ENCODE measurements at regions not wholly inside any gene's neighbourhood (a gene's known extent, or its start where the extent isn't known, plus 50 kb on each side); places are given as distances from the start of the nearest gene placed in this dataset.
"Not testable (repeated sequence)": the region's sequence is repeated elsewhere in the genome, so short reads cannot be mapped to it uniquely, and the experiment has no call there.

DNA sequence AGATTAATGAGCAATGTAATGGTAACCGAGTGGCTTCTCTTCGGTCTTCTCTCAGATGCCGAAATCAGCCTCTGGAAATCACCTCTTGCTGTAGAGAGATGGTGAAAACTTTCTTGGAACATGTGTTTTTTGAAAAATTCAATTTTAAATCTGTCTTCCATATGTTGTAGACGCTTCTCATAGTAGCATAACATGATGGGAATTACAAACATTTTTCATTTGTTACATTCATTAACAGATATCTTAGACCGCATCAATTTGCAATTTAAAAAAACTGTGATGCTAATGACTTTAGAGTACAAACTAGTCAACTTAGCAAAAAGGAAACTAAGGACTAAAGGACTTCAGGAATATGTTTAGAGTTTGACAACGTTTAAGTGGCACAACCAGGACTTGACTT lies 275.2 kb downstream of the ASXL3 start:
- DNase-seq = no peak

DNA sequence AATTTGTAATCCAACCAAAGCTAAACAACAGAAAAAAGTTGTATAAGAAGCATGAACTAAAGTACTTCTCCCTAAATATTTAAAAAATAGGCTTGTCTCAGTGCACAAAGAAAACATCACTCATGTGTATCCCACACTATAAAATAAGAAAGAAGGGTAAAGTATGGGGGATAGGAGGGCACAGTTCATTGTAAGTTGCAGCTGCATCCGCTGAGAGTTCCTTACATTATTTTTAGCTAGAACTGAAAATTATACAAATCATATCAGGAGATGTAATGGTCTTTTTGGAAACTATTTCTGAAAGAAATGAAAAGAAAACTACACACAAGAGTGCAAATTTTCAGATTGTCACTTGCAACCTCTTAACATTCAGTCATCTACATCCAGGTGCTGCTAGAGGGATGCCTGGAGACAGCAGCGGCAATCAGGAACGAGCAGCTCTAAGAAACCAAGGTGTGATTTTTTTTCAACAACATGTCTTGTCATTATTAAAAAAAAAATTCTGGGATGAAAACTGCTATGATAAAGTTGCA lies 273.6 kb downstream of the ASXL3 start:
- DNase-seq = no peak

DNA sequence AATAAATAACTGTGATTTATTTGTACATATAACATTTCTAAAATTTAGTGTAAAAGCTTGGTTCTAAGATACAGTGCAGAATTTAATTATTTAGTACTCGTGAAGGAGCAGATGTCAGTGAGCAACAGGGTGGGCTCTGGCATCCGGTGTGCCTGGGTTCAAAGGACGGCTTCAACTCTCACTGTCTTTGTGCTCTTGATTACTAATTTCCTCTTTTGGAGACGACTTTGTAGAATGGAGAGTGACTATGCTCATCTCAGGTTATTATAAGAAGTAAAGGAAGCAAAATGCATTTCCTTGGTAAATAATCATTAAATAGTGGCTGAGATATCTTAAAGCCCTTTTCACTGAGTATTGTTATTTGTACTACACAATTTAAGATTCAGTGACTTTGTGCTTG lies 271.7 kb downstream of the ASXL3 start:
- DNase-seq = no peak

GRCh38 chr18:33844232-33844631 lies 266.2 kb downstream of the ASXL3 start:
- no peak for DNase-seq

DNA sequence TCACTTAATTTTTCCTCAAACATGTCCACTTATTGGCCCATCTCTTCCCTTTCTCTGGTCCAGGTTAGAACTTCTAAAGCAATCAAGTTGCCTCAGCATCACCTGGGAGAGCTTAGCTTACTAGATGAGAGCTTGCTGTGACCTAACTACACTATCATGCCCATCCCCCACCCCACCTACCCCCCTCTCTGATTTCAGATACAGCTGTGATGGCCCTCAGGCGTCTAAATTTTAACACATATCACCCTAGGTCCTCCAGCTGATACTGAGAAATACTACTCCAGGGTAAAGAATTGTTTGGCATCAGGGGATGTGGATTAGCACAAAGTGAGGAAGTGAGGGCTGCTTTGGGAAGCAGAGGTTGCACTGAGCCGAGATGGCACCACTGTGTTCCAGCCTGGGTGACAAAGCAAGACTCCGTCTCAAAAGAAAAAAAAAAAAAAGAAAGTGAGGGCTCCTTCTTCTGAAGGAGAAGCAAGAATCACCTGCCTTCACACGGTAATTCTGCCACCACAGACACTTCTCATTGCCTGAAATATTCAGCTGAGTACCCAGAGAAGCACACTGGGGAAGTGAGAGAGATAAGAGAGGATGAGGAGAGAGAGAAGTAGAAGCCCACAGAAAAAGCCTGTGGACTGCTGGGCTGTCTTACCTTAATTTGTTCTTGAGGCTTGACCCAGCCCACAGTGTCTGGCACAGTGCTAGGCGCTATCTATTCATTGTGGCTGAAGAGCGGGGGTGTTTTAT lies 263.4 kb downstream of the ASXL3 start:
- DNase-seq = no peak

DNA sequence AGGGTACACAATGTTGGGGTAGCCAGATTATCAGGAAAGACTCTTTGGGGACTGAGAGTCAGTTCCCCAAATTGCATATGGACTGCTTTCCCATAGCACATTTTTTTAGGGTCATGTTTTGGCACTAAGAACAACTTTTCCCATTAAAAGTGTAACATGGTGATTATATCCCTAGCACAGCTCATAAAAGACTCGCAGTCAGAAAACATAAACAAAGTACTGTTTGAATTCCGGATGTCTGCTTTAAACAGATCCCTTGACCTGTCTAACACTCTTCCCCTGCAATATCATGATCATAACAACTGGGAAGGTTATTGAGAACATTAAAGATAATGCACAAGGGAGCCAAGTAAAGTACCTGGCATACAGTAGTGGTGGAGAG lies 262.2 kb downstream of the ASXL3 start:
- no peak for DNase-seq

- peak; percentile 64 for DNase-seq
These were observed 261.6 kb downstream of the ASXL3 start for GRCh38 chr18:33839452-33840211.

DNA sequence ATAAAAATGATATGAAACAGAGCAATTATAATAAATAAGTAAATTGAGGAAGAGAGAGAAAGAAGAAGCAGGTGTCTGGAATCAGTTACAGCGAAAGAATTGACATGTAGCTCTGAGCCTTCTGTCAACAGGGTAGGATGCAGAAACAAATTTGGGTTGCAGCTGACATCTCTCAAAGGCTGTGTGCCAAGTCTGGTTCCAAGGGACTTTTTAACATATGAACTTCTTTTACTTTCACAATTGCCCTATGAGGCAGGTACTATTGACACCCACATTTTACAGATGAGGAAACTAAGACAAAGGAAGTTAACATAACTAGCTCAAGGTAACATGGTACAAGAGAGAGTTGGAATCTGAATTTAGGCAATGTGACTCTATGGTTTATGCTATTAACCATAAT lies 260.0 kb downstream of the ASXL3 start:
- no peak for DNase-seq

- DNase-seq = no peak
These were observed 259.2 kb downstream of the ASXL3 start for GRCh38 chr18:33837191-33837590.

DNA sequence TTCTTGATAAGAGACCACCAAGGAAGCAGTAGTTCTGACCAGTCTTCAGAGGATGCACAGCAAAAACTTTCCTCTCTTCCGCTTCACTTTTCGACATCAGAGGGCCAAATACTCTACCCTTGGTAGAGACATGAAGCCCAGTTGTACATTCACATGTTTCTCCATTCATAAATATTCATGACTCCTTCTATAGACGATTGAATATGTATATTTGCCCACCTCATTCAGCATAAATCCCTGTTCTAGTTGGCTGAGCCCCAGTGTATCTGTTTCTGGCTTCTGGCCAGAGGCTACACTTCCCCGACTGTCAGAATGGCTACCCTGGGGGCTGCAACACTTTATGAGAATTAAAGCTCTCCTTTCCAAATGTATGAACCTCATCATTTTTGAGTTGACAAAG lies 258.5 kb downstream of the ASXL3 start:
- DNase-seq = no peak

DNA sequence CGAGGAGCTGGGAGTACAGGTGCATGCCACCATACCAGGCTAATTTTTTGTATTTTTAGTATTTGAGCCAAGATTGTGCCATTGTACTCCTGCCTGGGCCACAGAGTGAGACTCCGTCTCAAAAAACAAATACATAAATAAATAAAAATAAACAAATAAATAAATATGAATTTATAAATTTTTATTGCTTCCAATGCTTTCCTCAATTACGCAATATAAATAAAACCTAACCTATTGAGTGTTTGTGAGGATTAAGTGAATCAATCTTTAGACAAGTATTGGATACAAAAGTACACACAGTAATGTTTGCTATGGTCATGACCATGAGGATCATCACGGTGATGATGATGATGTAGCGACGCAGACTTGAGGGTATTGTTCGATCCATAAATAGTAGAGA lies 257.4 kb downstream of the ASXL3 start:
- no peak for DNase-seq

DNA sequence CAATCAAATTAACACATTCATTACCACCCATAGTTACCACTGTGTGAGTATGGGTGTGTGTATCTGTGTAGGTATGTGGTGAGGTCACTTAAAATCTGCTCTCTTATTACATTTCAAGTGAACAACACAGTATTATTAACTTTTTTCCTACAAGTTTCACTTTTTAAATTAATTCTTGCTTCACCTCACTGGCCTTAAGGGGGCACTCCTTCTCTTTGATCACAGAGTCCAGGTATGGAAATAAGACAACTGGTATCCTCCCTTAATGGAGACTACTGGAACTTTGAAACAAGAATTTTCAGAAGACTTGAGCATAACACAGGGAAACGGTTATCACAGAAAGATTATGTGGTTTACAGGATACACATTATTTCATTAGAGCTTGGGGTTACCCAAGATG lies 255.8 kb downstream of the ASXL3 start:
- no peak for DNase-seq

GRCh38 chr18:33831424-33831823 lies 253.4 kb downstream of the ASXL3 start:
- no peak for DNase-seq

GRCh38 chr18:33830213-33830612 lies 252.2 kb downstream of the ASXL3 start:
- no peak for DNase-seq

- no peak for DNase-seq
These were observed 250.9 kb downstream of the ASXL3 start for GRCh38 chr18:33828949-33829348.

- DNase-seq = no peak
These were observed 248.1 kb downstream of the ASXL3 start for GRCh38 chr18:33826151-33826550.

- no peak for DNase-seq
These were observed 243.5 kb downstream of the ASXL3 start for GRCh38 chr18:33821503-33821902.

GRCh38 chr18:33820517-33821371 lies 242.7 kb downstream of the ASXL3 start:
- DNase-seq = no peak

DNA sequence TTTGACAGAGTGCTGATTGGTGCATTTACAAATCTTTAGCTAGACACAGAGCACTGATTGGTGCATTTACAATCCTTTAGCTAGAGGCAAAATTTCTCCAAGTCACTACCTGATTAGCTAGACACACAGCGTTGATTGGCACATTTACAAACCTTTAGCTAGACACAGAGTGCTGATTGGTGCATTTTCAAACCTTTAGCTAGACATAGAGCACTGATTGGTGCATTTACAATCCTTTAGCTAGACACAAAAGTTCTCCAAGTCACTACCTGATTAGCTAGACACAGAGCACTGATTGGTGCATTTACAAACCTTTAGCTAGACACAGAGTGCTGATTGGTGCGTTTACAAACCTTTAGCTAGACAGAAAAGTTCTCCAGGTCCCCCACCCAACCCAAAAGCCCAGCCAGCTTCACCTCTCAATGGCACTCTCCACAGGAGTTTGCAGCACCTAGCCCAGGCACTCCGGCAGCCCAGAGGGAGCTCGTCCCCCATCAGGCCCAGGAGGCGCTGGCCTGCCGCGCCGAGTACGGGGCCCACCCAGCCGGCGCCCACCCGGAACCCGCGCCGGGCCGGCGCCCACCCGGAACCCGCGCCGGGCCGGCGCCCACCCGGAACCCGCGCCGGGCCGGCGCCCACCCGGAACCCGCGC lies 241.8 kb downstream of the ASXL3 start:
- not testable (repeated sequence) for DNase-seq

- DNase-seq = no peak
These were observed 240.1 kb downstream of the ASXL3 start for GRCh38 chr18:33818145-33818544.

GRCh38 chr18:33817096-33817495 lies 239.1 kb downstream of the ASXL3 start:
- DNase-seq = no peak

GRCh38 chr18:33814546-33814945 lies 236.5 kb downstream of the ASXL3 start:
- no peak for DNase-seq

DNA sequence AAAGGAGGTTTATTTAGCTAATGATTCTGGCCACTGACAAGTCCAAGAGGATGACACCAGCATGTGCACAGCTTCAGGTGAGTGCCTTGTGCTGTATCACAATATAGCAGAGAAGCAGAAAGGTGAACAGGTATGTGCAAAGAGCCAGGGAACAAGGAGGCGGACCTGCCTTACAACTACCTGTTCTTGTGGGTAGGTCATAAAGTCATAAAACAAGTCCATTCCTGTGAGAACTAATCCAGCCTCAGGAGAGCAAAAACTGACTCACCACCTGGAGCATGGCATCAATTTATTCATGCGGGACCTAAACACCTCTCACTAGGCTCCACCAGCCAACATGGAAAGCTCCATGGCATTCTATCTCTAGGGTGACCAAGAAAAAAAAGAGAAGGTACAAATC lies 234.2 kb downstream of the ASXL3 start:
- DNase-seq = no peak
